Uterus (tissue), 3 donors: ENCODE measurements at regions not wholly inside any gene's neighbourhood (a gene's known extent, or its start where the extent isn't known, plus 50 kb on each side); places are given as distances from the start of the nearest gene placed in this dataset.

Experiments used
- DNase-seq, 2 donors: peaks; one replicate each; pipeline ENCODE4 v3.0.0-alpha.2; 2019 to 2020
- H3K27ac ChIP-seq, 2 donors: fragments of 200-600 bp; sonication (generic); 1 replicate in 1 of 2; 2 replicates in 1 of 2; pipeline ENCODE4 v1.5.1; 2016 to 2018
- H3K27me3 ChIP-seq, 2 donors: fragments of 200-600 bp; sonication (generic); one replicate each; pipeline ENCODE4 v1.5.1; 2018 to 2019; ENCODE audit warnings: control low read depth in 1 of 2
- H3K36me3 ChIP-seq, 2 donors: fragments of 200-600 bp; sonication (generic); one replicate each; pipeline ENCODE4 v1.5.1; 2019; ENCODE audit warnings: control low read depth in 1 of 2
- H3K4me1 ChIP-seq, 2 donors: fragments of 200-600 bp; sonication (generic); one replicate each; pipeline ENCODE4 v1.5.1; 2018 to 2019; ENCODE audit warnings: control low read depth in 1 of 2
- H3K4me3 ChIP-seq, 2 donors: fragments of 200-600 bp; sonication (generic); 1 replicate in 1 of 2; 2 replicates in 1 of 2; pipeline ENCODE4 v1.5.1; 2018 to 2019; ENCODE audit warnings: mild to moderate bottlenecking in 1 of 2
- H3K9me3 ChIP-seq, 2 donors: fragments of 200-600 bp; sonication (generic); one replicate each; pipeline ENCODE4 v1.5.1; 2019; ENCODE audit warnings: control low read depth in 1 of 2
- POLR2A ChIP-seq, 2 donors: fragments of 450-650 bp; IDR thresholded peaks; one replicate each; pipeline ENCODE4 v1.6.1; 2016; ENCODE audit warnings: antibody characterized with exemption in 2 of 2, mild to moderate bottlenecking in 1 of 2, moderate library complexity in 1 of 2
- intact Hi-C: fragments of 100-400 bp; cut with DNase I; formaldehyde crosslinking; loops from one replicate; pipeline ENCODE4 v1.15.1; 2023; ENCODE audit warnings: low total_unique reads
- TF ChIP-seq, protein P1 (sequence below), 4 experiments: fragments of 200-600 bp in 2 of 4; fragments of 450-650 bp in 2 of 4; sonication (generic) in 2 of 4; IDR thresholded peaks; one replicate each; pipeline ENCODE4 v1.5.1; 2016 to 2019; ENCODE audit warnings: antibody characterized with exemption in 4 of 4, mild to moderate bottlenecking in 2 of 4, moderate library complexity in 1 of 4
- donor health status: DM: yes; HTN: yes; CAD: no.

DNA sequence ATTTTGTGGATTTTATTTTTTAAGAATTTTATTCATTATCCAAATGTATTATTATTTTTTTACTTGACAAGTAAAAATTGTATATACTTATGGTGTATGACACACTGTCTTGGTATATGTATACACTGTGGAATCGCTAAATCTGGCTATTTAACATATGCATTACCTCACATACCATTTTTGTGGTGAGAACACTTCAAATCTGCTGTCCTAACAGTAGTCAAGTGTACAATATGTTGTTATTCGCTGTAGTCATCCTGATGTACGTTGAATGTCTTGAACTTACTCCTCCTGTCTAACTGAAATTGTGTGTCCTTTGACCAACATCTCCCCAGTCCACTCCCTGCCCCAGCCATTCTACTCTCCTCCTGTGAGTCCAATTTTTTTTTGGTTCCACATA lies 153.2 kb upstream of the PTPRM start:
- intact Hi-C loops, result no loop called here
- Histone ChIP-seq H3K36me3 (no peaks in the 10 kb centered on the region), H3K4me1 (no peaks in the 10 kb centered on the region), H3K27me3 (no peaks in the 10 kb centered on the region), H3K9me3 (no peaks in the 10 kb centered on the region), H3K27ac (no peak overlapping the region), H3K4me3 (no peak overlapping the region)
- no peak for DNase-seq
- TF ChIP-seq, protein P1, sequence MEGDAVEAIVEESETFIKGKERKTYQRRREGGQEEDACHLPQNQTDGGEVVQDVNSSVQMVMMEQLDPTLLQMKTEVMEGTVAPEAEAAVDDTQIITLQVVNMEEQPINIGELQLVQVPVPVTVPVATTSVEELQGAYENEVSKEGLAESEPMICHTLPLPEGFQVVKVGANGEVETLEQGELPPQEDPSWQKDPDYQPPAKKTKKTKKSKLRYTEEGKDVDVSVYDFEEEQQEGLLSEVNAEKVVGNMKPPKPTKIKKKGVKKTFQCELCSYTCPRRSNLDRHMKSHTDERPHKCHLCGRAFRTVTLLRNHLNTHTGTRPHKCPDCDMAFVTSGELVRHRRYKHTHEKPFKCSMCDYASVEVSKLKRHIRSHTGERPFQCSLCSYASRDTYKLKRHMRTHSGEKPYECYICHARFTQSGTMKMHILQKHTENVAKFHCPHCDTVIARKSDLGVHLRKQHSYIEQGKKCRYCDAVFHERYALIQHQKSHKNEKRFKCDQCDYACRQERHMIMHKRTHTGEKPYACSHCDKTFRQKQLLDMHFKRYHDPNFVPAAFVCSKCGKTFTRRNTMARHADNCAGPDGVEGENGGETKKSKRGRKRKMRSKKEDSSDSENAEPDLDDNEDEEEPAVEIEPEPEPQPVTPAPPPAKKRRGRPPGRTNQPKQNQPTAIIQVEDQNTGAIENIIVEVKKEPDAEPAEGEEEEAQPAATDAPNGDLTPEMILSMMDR (IDR thresholded peaks at IDR 0.05), result no peak
- no peak for TF ChIP-seq POLR2A (IDR thresholded peaks at IDR 0.05)

DNA sequence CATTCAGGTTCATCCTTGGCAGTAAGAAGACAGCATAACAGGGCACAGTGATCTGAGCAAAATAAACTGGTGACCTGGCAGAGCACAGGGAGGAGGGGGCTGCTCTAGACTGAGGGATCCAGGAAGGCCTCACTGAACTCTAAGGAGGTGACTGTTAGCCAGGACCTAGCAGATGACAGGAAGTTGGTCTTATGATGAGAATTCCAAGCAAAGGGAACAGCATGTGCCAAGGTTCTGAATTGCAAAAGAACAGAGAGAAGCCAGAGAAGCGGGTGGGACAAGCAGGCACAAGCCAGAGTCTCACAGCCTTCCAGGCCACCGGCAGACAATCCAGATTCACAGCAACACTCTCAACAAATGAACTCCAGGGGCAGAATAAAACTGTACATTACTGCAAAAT lies 152.7 kb upstream of the PTPRM start:
- Histone ChIP-seq H3K27me3 (no peaks in the 10 kb centered on the region), H3K9me3 (no peaks in the 10 kb centered on the region), H3K36me3 (no peaks in the 10 kb centered on the region), H3K4me3 (no peak overlapping the region), H3K4me1 (no peaks in the 10 kb centered on the region), H3K27ac (no peak overlapping the region)
- intact Hi-C loops, result no loop called here
- TF ChIP-seq POLR2A (IDR thresholded peaks at IDR 0.05), result no peak
- TF ChIP-seq, protein P1 (IDR thresholded peaks at IDR 0.05), result no peak
- no peak for DNase-seq

DNA sequence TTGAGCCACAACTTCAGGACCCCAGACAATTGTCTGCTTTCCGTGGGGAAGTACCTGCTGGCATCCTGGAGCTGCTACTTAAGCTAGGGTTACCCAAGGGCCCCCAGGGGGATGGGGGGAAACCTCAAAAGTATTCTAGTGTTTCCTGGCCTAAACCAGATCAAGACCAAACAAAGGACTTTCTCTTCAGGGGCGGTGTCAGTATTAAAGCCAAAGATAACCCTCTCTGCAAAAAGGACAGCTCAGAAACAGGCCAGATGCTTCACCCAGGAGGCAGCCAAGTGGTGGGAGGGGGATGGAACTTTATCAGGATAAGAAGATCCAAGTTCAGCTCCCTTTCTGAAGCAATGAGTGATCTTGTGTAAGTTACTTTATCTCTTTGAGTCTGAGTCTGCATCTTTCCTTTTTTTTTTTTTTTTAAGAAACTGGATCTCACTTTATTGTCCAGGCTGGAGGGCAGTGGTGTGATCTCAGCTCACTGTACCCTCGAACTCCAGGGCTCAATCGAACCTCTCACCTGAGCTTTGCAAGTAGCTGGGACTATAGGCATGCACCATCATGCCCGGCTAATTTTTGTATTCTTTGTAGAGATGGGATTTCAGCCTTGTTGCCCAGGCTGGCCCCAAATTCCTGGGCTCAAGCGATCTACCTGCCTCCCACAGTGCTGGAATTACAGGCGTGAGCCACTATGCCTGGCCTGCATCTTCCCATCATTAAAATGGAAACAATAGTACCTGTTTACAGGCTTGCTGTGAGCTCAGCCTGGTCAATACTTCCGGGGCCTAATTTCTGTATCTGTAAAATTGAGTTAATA lies 151.8 kb upstream of the PTPRM start:
- no peak for TF ChIP-seq POLR2A (IDR thresholded peaks at IDR 0.05)
- TF ChIP-seq, protein P1 (IDR thresholded peaks at IDR 0.05), result no peak
- Histone ChIP-seq H3K4me1 (no peaks in the 10 kb centered on the region), H3K36me3 (no peaks in the 10 kb centered on the region), H3K27ac (no peak overlapping the region), H3K9me3 (no peaks in the 10 kb centered on the region), H3K27me3 (no peaks in the 10 kb centered on the region), H3K4me3 (no peak overlapping the region)
- intact Hi-C loops, result no loop called here
- DNase-seq, result no peak

DNA sequence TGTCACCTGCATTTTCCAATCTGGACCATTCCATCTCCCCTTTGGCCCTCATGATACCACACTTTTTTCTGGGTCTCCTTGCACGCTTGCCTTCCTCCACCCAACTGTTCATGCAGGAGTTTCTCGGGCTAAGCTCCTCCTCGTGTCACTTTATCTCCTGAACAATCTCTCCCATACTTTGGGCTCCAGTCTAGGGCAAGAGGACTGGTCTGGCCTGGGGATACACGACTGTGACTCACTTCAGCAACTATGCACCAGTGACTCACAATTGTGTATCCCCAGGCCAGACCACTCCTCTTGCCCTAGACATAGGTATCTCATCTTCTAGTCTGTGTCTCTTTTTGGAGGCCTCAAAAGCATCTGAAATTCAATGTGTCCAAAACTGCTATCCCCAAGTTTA lies 149.4 kb upstream of the PTPRM start:
- Histone ChIP-seq H3K9me3 (no peaks in the 10 kb centered on the region), H3K27ac (no peak overlapping the region), H3K36me3 (no peaks in the 10 kb centered on the region), H3K4me3 (no peak overlapping the region), H3K4me1 (no peaks in the 10 kb centered on the region), H3K27me3 (no peaks in the 10 kb centered on the region)
- no peak for DNase-seq
- TF ChIP-seq POLR2A (IDR thresholded peaks at IDR 0.05), result no peak
- TF ChIP-seq, protein P1 (IDR thresholded peaks at IDR 0.05), result no peak
- intact Hi-C loops, result no loop called here

DNA sequence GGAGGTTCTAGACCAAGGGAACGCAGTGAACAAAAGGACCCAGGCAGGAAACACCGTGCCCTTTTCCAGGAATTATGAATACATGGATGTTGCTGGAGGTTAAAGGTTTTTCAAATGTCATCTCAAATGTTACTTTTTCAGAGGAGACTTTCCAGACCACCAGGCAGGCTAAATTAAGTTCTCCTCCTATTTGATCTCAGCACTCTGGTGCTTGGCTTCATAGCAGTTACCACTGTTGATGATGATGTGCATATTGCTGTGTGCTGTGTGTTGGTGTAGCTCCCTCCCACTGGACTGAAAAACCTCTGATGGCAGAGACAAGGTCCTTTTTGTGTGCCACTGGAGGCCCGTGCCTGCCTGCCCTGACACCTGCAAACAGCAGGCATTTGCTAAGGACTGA lies 137.3 kb upstream of the PTPRM start:
- Histone ChIP-seq H3K36me3 (no peaks in the 10 kb centered on the region), H3K27ac (no peak overlapping the region), H3K9me3 (no peaks in the 10 kb centered on the region), H3K4me3 (no peak overlapping the region), H3K4me1 (no peaks in the 10 kb centered on the region), H3K27me3 (no peaks in the 10 kb centered on the region)
- no peak for DNase-seq
- intact Hi-C loops, result no loop called here
- no peak for TF ChIP-seq POLR2A (IDR thresholded peaks at IDR 0.05)
- TF ChIP-seq, protein P1 (IDR thresholded peaks at IDR 0.05), result no peak
